ENCODE measurements at regions not wholly inside any gene's neighbourhood (a gene's known extent, or its start where the extent isn't known, plus 50 kb on each side); places are given as distances from the start of the nearest gene placed in this dataset.

DNA sequence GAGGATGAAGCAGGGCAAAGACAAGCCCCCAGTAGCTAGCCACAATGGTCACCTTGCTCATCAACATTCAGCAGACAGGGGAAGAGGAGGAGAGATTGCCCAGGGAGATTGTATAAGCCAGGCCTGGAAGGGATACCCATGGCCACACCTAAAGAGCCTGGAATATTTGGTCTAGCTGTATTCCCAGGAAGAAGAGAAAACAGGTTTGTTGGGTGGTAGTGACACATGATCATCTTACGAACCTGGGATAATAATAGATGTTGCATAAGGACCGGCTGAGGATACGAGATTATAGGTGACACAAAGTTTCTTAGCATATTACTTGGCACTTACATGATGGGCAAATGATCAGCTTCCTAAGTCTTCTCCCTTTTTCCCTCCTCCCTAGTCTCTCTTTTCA lies 95.9 kb downstream of the HHIPL2 start:
- no peak for TF ChIP-seq EZH2 (IDR thresholded peaks at IDR 0.05; ENCODE audit: low read depth)
- TF ChIP-seq, protein P1, sequence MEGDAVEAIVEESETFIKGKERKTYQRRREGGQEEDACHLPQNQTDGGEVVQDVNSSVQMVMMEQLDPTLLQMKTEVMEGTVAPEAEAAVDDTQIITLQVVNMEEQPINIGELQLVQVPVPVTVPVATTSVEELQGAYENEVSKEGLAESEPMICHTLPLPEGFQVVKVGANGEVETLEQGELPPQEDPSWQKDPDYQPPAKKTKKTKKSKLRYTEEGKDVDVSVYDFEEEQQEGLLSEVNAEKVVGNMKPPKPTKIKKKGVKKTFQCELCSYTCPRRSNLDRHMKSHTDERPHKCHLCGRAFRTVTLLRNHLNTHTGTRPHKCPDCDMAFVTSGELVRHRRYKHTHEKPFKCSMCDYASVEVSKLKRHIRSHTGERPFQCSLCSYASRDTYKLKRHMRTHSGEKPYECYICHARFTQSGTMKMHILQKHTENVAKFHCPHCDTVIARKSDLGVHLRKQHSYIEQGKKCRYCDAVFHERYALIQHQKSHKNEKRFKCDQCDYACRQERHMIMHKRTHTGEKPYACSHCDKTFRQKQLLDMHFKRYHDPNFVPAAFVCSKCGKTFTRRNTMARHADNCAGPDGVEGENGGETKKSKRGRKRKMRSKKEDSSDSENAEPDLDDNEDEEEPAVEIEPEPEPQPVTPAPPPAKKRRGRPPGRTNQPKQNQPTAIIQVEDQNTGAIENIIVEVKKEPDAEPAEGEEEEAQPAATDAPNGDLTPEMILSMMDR (conservative IDR thresholded peaks at IDR 0.05): no peak

Data from PC-9 (cell line).